Loucy (cell line): ENCODE measurements at regions not wholly inside any gene's neighbourhood (a gene's known extent, or its start where the extent isn't known, plus 50 kb on each side); places are given as distances from the start of the nearest gene placed in this dataset.

Source experiments
- H2AFZ ChIP-seq: fragments of 200-600 bp; sonication (generic); 2 replicates; pipeline ENCODE4 v1.6.0; 2016; ENCODE audit warnings: antibody characterized with exemption, mild to moderate bottlenecking, low read length, moderate library complexity
- H3F3A ChIP-seq: fragments of 200-600 bp; 2 replicates; pipeline ENCODE4 v1.6.0; 2016; ENCODE audit warnings: antibody characterized with exemption, low read depth, mild to moderate bottlenecking
- H3K27me3 ChIP-seq: fragments of 200-600 bp; sonication (generic); 2 replicates; pipeline ENCODE4 v1.6.1; 2014; ENCODE audit warnings: low read length, mild to moderate bottlenecking; ENCODE audit not compliant: insufficient read depth, poor library complexity, severe bottlenecking
- H3K36me3 ChIP-seq: fragments of 200-600 bp; sonication (generic); 2 replicates; pipeline ENCODE4 v1.6.1; 2016; ENCODE audit warnings: low read length; ENCODE audit not compliant: insufficient read depth
- H3K4me1 ChIP-seq: fragments of 200-600 bp; sonication (generic); 2 replicates; pipeline ENCODE4 v1.5.1; 2014; ENCODE audit warnings: low read length, mild to moderate bottlenecking; ENCODE audit not compliant: insufficient read depth, poor library complexity, severe bottlenecking
- H3K4me2 ChIP-seq: fragments of 200-600 bp; sonication (generic); 2 replicates; pipeline ENCODE4 v1.6.0; 2014; ENCODE audit warnings: antibody characterized with exemption, low read length, low read depth, mild to moderate bottlenecking; ENCODE audit not compliant: poor library complexity, severe bottlenecking
- H3K4me3 ChIP-seq: fragments of 200-600 bp; sonication (generic); 2 replicates; pipeline ENCODE4 v1.5.1; 2014; ENCODE audit warnings: low read length, mild to moderate bottlenecking, mixed read lengths; ENCODE audit not compliant: poor library complexity, severe bottlenecking
- H3K79me2 ChIP-seq: fragments of 200-600 bp; sonication (generic); 2 replicates; pipeline ENCODE4 v1.6.1; 2014; ENCODE audit warnings: low read length; ENCODE audit not compliant: insufficient read depth
- H3K9ac ChIP-seq: fragments of 200-600 bp; sonication (generic); 2 replicates; pipeline ENCODE4 v1.6.0; 2014; ENCODE audit warnings: mild to moderate bottlenecking, low read depth, low read length, moderate library complexity; ENCODE audit not compliant: poor library complexity, severe bottlenecking
- H3K9me2 ChIP-seq: fragments of 200-600 bp; sonication (generic); replicated peaks from 2 replicates; pipeline ENCODE4 v1.6.1; 2016; ENCODE audit warnings: low read depth, low read length, mixed read lengths
- H3K9me3 ChIP-seq: fragments of 200-600 bp; sonication (generic); 2 replicates; pipeline ENCODE4 v1.6.1; 2014; ENCODE audit warnings: mild to moderate bottlenecking, antibody characterized with exemption, low read length, low read depth; ENCODE audit not compliant: insufficient read depth
- H4K20me1 ChIP-seq: fragments of 200-600 bp; sonication (generic); 2 replicates; pipeline ENCODE4 v1.6.0; 2014; ENCODE audit warnings: antibody characterized with exemption, low read length, mild to moderate bottlenecking; ENCODE audit not compliant: insufficient read depth, poor library complexity, severe bottlenecking
- EZH2phosphoT487 ChIP-seq: fragments of 200-600 bp; IDR thresholded peaks from 2 replicates; pipeline ENCODE4 v1.6.1; 2018; ENCODE audit warnings: antibody characterized with exemption, mild to moderate bottlenecking, moderate library complexity, borderline replicate concordance
- TF ChIP-seq, protein P1 (sequence below): fragments of 200-600 bp; sonication (generic); conservative IDR thresholded peaks from 2 replicates; pipeline ENCODE4 v1.5.1; 2014; ENCODE audit warnings: mild to moderate bottlenecking, antibody characterized with exemption, low read length

DNA sequence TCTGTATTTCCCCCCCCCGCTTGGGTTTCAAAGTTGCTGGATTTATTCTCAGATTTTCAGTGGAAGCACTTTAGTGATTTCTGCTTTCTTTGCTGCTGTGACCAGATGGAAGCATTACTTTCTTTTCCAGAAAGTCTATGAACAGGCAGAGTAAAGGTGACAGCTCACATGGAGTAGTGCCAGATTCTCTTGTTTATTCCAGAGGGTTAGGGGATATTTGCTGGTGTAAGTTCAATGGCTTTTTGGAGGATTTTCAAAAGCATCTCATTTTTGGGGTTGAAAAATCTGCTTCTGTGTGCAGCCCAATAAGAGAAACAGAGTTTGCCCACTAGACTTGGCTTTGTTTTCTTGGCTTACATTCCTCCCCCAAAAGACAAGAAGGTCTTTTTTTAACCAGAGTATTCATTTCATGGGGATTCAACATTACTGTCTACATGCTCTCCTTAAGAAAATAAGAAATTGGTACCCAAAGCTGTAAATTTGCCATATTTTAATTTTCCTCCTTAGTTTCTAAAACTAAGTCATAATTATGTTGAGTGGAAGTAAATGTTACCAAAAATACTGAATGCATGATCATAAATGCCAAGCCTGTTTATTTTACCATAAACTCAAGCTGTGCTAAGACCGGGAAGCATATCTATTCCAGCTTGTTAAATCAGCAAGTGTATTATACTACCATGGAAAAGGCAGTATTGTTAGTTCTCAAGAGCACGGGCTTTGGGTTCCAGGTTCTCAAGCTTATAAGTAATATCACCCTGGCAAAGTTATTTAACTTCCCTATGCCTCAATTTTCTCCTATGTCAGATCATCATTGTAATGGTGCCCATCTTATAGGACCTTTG is 557.2 kb downstream of the CPS1 start:
- no peaks in the 10 kb centered on the region for H3K4me1 ChIP-seq
- no peak overlapping the region for H3K4me2 ChIP-seq
- no peaks in the 10 kb centered on the region for H3K27me3 ChIP-seq
- H3K9ac ChIP-seq, result no peak overlapping the region
- no peaks in the 10 kb centered on the region for H3F3A ChIP-seq
- no peaks in the 10 kb centered on the region for H3K9me2 ChIP-seq
- H3K79me2 ChIP-seq, result no peaks in the 10 kb centered on the region
- no peak overlapping the region for H2AFZ ChIP-seq
- H3K36me3 ChIP-seq, result no peaks in the 10 kb centered on the region
- H3K4me3 ChIP-seq, result no peak overlapping the region
- TF ChIP-seq, protein P1, sequence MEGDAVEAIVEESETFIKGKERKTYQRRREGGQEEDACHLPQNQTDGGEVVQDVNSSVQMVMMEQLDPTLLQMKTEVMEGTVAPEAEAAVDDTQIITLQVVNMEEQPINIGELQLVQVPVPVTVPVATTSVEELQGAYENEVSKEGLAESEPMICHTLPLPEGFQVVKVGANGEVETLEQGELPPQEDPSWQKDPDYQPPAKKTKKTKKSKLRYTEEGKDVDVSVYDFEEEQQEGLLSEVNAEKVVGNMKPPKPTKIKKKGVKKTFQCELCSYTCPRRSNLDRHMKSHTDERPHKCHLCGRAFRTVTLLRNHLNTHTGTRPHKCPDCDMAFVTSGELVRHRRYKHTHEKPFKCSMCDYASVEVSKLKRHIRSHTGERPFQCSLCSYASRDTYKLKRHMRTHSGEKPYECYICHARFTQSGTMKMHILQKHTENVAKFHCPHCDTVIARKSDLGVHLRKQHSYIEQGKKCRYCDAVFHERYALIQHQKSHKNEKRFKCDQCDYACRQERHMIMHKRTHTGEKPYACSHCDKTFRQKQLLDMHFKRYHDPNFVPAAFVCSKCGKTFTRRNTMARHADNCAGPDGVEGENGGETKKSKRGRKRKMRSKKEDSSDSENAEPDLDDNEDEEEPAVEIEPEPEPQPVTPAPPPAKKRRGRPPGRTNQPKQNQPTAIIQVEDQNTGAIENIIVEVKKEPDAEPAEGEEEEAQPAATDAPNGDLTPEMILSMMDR, result no peak
- TF ChIP-seq EZH2phosphoT487, result no peak
- no peaks in the 10 kb centered on the region for H3K9me3 ChIP-seq
- no peaks in the 10 kb centered on the region for H4K20me1 ChIP-seq

GRCh38 chr2:211114826-211115455 is 558.5 kb downstream of the CPS1 start:
- no peak overlapping the region for H3K4me3 ChIP-seq
- H3K4me2 ChIP-seq, result no peak overlapping the region
- no peak overlapping the region for H3K9ac ChIP-seq
- H3K9me2 ChIP-seq, result no peaks in the 10 kb centered on the region
- H3K36me3 ChIP-seq, result no peaks in the 10 kb centered on the region
- H3K4me1 ChIP-seq, result no peaks in the 10 kb centered on the region
- no peak overlapping the region for H2AFZ ChIP-seq
- H3K79me2 ChIP-seq, result no peaks in the 10 kb centered on the region
- H3K27me3 ChIP-seq, result no peaks in the 10 kb centered on the region
- no peaks in the 10 kb centered on the region for H3K9me3 ChIP-seq
- no peaks in the 10 kb centered on the region for H4K20me1 ChIP-seq
- TF ChIP-seq, protein P1, result no peak
- TF ChIP-seq EZH2phosphoT487, result no peak
- no peaks in the 10 kb centered on the region for H3F3A ChIP-seq

GRCh38 chr2:211117026-211117425 is 560.6 kb downstream of the CPS1 start:
- TF ChIP-seq, protein P1, result no peak
- TF ChIP-seq EZH2phosphoT487, result no peak
- no peaks in the 10 kb centered on the region for H3K9me3 ChIP-seq
- H2AFZ ChIP-seq, result no peak overlapping the region
- no peaks in the 10 kb centered on the region for H4K20me1 ChIP-seq
- H3K9ac ChIP-seq, result no peak overlapping the region
- no peak overlapping the region for H3K4me3 ChIP-seq
- no peaks in the 10 kb centered on the region for H3K36me3 ChIP-seq
- no peaks in the 10 kb centered on the region for H3K4me1 ChIP-seq
- no peaks in the 10 kb centered on the region for H3K79me2 ChIP-seq
- no peak overlapping the region for H3K4me2 ChIP-seq
- no peaks in the 10 kb centered on the region for H3K9me2 ChIP-seq
- no peaks in the 10 kb centered on the region for H3K27me3 ChIP-seq
- no peaks in the 10 kb centered on the region for H3F3A ChIP-seq
